IMR-90 (cell line): ENCODE measurements at regions not wholly inside any gene's neighbourhood (a gene's known extent, or its start where the extent isn't known, plus 50 kb on each side); places are given as distances from the start of the nearest gene placed in this dataset.
A peak's percentile ranks its signal among the peaks of the same experiment; 100 is the strongest.

Experiments
- ATAC-seq: fragments of 200-7000 bp; cut with Tn5 transposase; 2 replicates; pipeline ENCODE4 v1.9.1; 2020; ENCODE audit warnings: low read depth, mild to moderate bottlenecking, moderate library complexity
- BruUV-seq: library from RNA; stranded (reverse); fragments of 400-500 nt; replicated peaks from 2 replicates; lab custom pipeline; 2021; lab: Mats Ljungman, UMichigan
- CTCF ChIA-PET: fragments of 300-600 bp; formaldehyde crosslinking; extraction: SDS; loops from one replicate; lab custom pipeline; 2021; ENCODE audit warnings: antibody characterized with exemption; lab: Yijun Ruan, JAX
- POLR2A ChIA-PET: fragments of 300-600 bp; sonication (Branson Sonifier 250); formaldehyde crosslinking; loops from one replicate; lab custom pipeline; 2022; ENCODE audit warnings: antibody characterized with exemption; ENCODE audit not compliant: unreplicated experiment; lab: Charles Lee
- DNase-seq: peaks from one replicate; pipeline ENCODE4 v3.0.0; 2013
- H2AFZ ChIP-seq: replicated peaks from 2 replicates; pipeline ENCODE3; 2013; ENCODE audit warnings: low read length, mild to moderate bottlenecking; ENCODE audit not compliant: poor library complexity
- H2AK5ac ChIP-seq: 2 replicates; pipeline ENCODE4 v1.6.1; 2013; ENCODE audit warnings: low read depth, low read length, inconsistent platforms
- H2AK9ac ChIP-seq: replicated peaks from 2 replicates; pipeline ENCODE3; 2013; ENCODE audit warnings: mild to moderate bottlenecking, low read depth, low read length, moderate library complexity; ENCODE audit not compliant: poor library complexity
- H2BK120ac ChIP-seq: 2 replicates; pipeline ENCODE4 v1.6.1; 2013; ENCODE audit warnings: low read depth, low read length, inconsistent platforms
- H2BK15ac ChIP-seq: 3 replicates; pipeline ENCODE4 v1.6.1; 2013; ENCODE audit warnings: low read depth, low read length, inconsistent platforms
- H2BK20ac ChIP-seq: 2 replicates; pipeline ENCODE4 v1.6.1; 2013; ENCODE audit warnings: low read depth, mild to moderate bottlenecking, inconsistent platforms, low read length, moderate library complexity
- H2BK5ac ChIP-seq: 2 replicates; pipeline ENCODE4 v1.6.1; 2013; ENCODE audit warnings: mild to moderate bottlenecking, low read depth, low read length, inconsistent platforms; ENCODE audit not compliant: poor library complexity, severe bottlenecking
- H3K14ac ChIP-seq: replicated peaks from 2 replicates; pipeline ENCODE4 v1.6.1; 2013; ENCODE audit warnings: low read depth, low read length, inconsistent platforms
- H3K18ac ChIP-seq: 2 replicates; pipeline ENCODE4 v1.6.1; 2013; ENCODE audit warnings: low read depth, low read length, control low read depth
- H3K23ac ChIP-seq: 2 replicates; pipeline ENCODE4 v1.6.1; 2013; ENCODE audit warnings: low read depth, low read length, inconsistent platforms
- H3K27ac ChIP-seq: 2 replicates; pipeline ENCODE4 v1.5.1; 2013; ENCODE audit warnings: mild to moderate bottlenecking, control low read depth, low read length; ENCODE audit not compliant: insufficient read depth
- H3K27me3 ChIP-seq: 2 replicates; pipeline ENCODE4 v1.6.1; 2013; ENCODE audit warnings: low read length; ENCODE audit not compliant: control insufficient read depth, insufficient read depth
- H3K36me3 ChIP-seq: 2 replicates; pipeline ENCODE4 v1.6.1; 2013; ENCODE audit warnings: low read length, mixed read lengths; ENCODE audit not compliant: control insufficient read depth, insufficient read depth
- H3K4ac ChIP-seq: 2 replicates; pipeline ENCODE4 v1.6.1; 2013; ENCODE audit warnings: low read depth, low read length, inconsistent platforms
- H3K4me1 ChIP-seq: 2 replicates; pipeline ENCODE4 v1.6.1; 2013; ENCODE audit warnings: low read length, mixed read lengths; ENCODE audit not compliant: control insufficient read depth, insufficient read depth
- H3K4me2 ChIP-seq: 2 replicates; pipeline ENCODE4 v1.6.1; 2013; ENCODE audit warnings: low read depth, mild to moderate bottlenecking, control low read depth, low read length, moderate library complexity
- H3K4me3 ChIP-seq: 2 replicates; pipeline ENCODE4 v1.5.1; 2013; ENCODE audit warnings: low read depth, mild to moderate bottlenecking, control low read depth, low read length, moderate library complexity; ENCODE audit not compliant: insufficient read depth
- H3K56ac ChIP-seq: 2 replicates; pipeline ENCODE4 v1.6.1; 2013; ENCODE audit warnings: low read length, inconsistent platforms; ENCODE audit not compliant: insufficient read depth; ENCODE audit errors: extremely low read depth
- H3K79me1 ChIP-seq, 2 experiments: 2 replicates each; pipeline ENCODE4 v1.6.1; 2013; ENCODE audit warnings: low read length in 2 of 2, inconsistent platforms in 1 of 2, low read depth in 1 of 2
- H3K9ac ChIP-seq: 2 replicates; pipeline ENCODE4 v1.6.1; 2013; ENCODE audit warnings: low read depth, low read length, control low read depth
- H3K9me1 ChIP-seq: 2 replicates; pipeline ENCODE4 v1.6.1; 2013; ENCODE audit warnings: low read length, inconsistent platforms; ENCODE audit not compliant: insufficient read depth
- H3K9me3 ChIP-seq: 2 replicates; pipeline ENCODE4 v1.6.1; 2013; ENCODE audit warnings: low read length; ENCODE audit not compliant: control insufficient read depth, insufficient read depth
- H4K20me1 ChIP-seq: 2 replicates; pipeline ENCODE4 v1.6.1; 2013; ENCODE audit warnings: low read length, inconsistent platforms; ENCODE audit not compliant: insufficient read depth
- H4K5ac ChIP-seq: 2 replicates; pipeline ENCODE4 v1.6.1; 2013; ENCODE audit warnings: mild to moderate bottlenecking, low read depth, low read length, control low read depth
- H4K8ac ChIP-seq, 2 experiments: 2 replicates each; pipeline ENCODE4 v1.6.1; 2013; ENCODE audit warnings: low read depth in 2 of 2, low read length in 2 of 2, control low read depth in 1 of 2, inconsistent platforms in 1 of 2
- H4K91ac ChIP-seq: 2 replicates; pipeline ENCODE4 v1.6.1; 2013; ENCODE audit warnings: low read depth, low read length, inconsistent platforms; ENCODE audit not compliant: insufficient read depth
- BHLHE40 ChIP-seq: fragments of 150-350 bp; IDR thresholded peaks from 2 replicates; pipeline ENCODE4 v1.6.1; 2016; ENCODE audit warnings: mild to moderate bottlenecking, low read depth, low read length
- CHD1 ChIP-seq: IDR thresholded peaks from 2 replicates; pipeline ENCODE4 v1.6.1; 2012; ENCODE audit warnings: low read depth, low read length, improper control_type of control experiment
- MXI1 ChIP-seq: IDR thresholded peaks from 2 replicates; pipeline ENCODE4 v1.6.1; 2012; ENCODE audit warnings: low read depth, mild to moderate bottlenecking, low read length, moderate library complexity, borderline replicate concordance
- NFE2L2 ChIP-seq: fragments of 150-350 bp; IDR thresholded peaks from 2 replicates; pipeline ENCODE4 v1.6.1; 2016; ENCODE audit warnings: low read depth, mild to moderate bottlenecking, low read length
- POLR2A ChIP-seq: IDR thresholded peaks from 2 replicates; pipeline ENCODE4 v1.6.1; 2012; ENCODE audit warnings: mild to moderate bottlenecking, low read depth, low read length
- RAD21 ChIP-seq: IDR thresholded peaks from 2 replicates; pipeline ENCODE4 v1.6.1; 2012; ENCODE audit warnings: low read length, improper control_type of control experiment
- SMC3 ChIP-seq: fragments of 150-350 bp; IDR thresholded peaks from 2 replicates; pipeline ENCODE4 v1.6.1; 2016; ENCODE audit warnings: low read depth, mild to moderate bottlenecking, antibody characterized with exemption, low read length, moderate library complexity
- WGBS, 2 experiments: methylation state at CpG; one replicate each; pipeline versions ENCODE4 v1.1.5 to v1.1.7; 2013; ENCODE audit warnings: missing lambda C conversion rate in 2 of 2; ENCODE audit not compliant: insufficient read length in 1 of 2; ENCODE audit errors: extremely low coverage in 2 of 2; 5-methylcytosine and 5-hydroxymethylcytosine counted together
- dilution Hi-C: fragments of 300-500 bp; cut with HindIII; formaldehyde crosslinking; loops from one replicate; pipeline ENCODE4 v1.14.3; 2018; ENCODE audit warnings: low sequenced_read_pairs; ENCODE audit not compliant: unreplicated experiment
- in situ Hi-C: fragments of 300-500 bp; cut with MboI; formaldehyde crosslinking; loops from 3 replicates; pipeline ENCODE4 v1.14.3; 2019; ENCODE audit warnings: low sequenced_read_pairs, inconsistent platforms, mixed read lengths
- intact Hi-C: fragments of 100-400 bp; cut with micrococcal nuclease; formaldehyde crosslinking; loops from 2 replicates; pipeline ENCODE4 v1.10.0; 2022
- TF ChIP-seq, protein P1 (sequence below): conservative IDR thresholded peaks from 2 replicates; pipeline ENCODE4 v1.5.1; 2012; ENCODE audit warnings: mild to moderate bottlenecking, low read depth, low read length, improper control_type of control experiment

DNA sequence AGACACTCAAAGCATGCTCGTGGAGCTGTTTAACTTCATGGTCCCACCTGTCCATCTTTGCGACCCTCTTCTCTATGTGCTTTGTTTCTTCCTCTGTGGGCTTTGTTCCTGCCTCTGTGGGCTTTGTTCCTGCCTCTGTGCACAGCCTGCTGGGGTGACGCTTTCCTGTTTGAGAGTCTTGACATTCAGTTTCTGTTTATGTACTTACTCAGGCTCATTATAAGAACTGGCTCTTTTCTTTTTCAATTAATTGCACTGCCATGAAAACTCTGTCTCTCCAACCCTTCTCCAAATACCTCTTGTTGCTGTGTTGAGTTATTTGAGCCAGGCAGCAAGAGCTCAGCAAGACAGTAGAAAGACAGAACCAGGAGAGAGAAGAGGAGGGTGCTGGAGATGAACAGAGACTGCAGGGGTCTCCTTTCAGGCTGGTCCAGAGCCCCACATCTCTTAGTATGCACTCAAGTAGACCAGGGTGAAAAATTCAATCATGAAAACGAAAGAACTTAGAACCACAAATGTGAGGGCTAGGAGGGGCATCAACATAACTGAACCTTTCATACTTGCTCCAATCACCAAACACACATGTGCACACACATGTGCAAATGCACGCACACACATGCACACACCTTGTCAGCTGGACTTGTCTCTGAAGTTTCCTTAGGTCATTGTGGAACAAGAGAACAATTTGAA lies 88.3 kb upstream of the SGIP1 start (continued):
- no peak for TF ChIP-seq BHLHE40
- TF ChIP-seq CHD1: no peak

- peak overlapping the region; percentile 34; the same call in 1 of the 2 replicates for H4K91ac ChIP-seq
- H3K18ac ChIP-seq: peak overlapping the region; percentile 64
- H3K9me1 ChIP-seq: peaks cover 6% of the 10 kb centered on the region; the same call in 1 of the 2 replicates
- H3K27me3 ChIP-seq: no peaks in the 10 kb centered on the region
- H3K4me2 ChIP-seq: no peak overlapping the region
- intact Hi-C loops (loop anchor here (1.0 to 10.0 kb wide), 8 partner anchors 58 to 1014 kb away; no protein-coding TSS in a partner anchor), dilution Hi-C loops (loop anchor here (10.0 kb wide), 1 partner anchor 192 kb away; no protein-coding TSS in a partner anchor), in situ Hi-C loops (loop anchor here (10.0 kb wide), 2 partner anchors 492 to 1022 kb away; partner anchors contain the start of genes LEPR and LEPROT)
- H4K5ac ChIP-seq: peak overlapping the region; percentile 83
- H3K27ac ChIP-seq: no peak overlapping the region
- H2BK15ac ChIP-seq: peak overlapping the region; percentile 89; the same call in 2 of the 3 replicates
- H3K4me3 ChIP-seq: no peak overlapping the region
- H3K9ac ChIP-seq: no peak overlapping the region; the same call in 1 of the 2 replicates
- TF ChIP-seq POLR2A (peak; percentile 59), MXI1 (no peak), RAD21 (peak; percentile 98), SMC3 (peak; percentile 100), NFE2L2 (no peak), CHD1 (no peak; the same call in 1 of the 2 replicates)
- TF ChIP-seq, protein P1, sequence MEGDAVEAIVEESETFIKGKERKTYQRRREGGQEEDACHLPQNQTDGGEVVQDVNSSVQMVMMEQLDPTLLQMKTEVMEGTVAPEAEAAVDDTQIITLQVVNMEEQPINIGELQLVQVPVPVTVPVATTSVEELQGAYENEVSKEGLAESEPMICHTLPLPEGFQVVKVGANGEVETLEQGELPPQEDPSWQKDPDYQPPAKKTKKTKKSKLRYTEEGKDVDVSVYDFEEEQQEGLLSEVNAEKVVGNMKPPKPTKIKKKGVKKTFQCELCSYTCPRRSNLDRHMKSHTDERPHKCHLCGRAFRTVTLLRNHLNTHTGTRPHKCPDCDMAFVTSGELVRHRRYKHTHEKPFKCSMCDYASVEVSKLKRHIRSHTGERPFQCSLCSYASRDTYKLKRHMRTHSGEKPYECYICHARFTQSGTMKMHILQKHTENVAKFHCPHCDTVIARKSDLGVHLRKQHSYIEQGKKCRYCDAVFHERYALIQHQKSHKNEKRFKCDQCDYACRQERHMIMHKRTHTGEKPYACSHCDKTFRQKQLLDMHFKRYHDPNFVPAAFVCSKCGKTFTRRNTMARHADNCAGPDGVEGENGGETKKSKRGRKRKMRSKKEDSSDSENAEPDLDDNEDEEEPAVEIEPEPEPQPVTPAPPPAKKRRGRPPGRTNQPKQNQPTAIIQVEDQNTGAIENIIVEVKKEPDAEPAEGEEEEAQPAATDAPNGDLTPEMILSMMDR: peak; percentile 98
- no peak overlapping the region for H2AK9ac ChIP-seq
- 0 out of 2 replicates have a peak overlapping the region, but pooled peaks have one; percentile 35 for H3K56ac ChIP-seq
- WGBS, 2 experiments: 0% methylated on average over 1 of the region's 8 CpGs; no CpG with 5 or more reads in 1 of the 2 experiments
- peaks cover 7% of the 10 kb centered on the region for H3K4me1 ChIP-seq
- peak overlapping the region; percentile 84; the same call in 1 of the 2 replicates for H3K4ac ChIP-seq
- peak overlapping the region; percentile 91 for H2BK20ac ChIP-seq
- H3K79me1 ChIP-seq: no peaks in the 10 kb centered on the region
- no TSS peak for BruUV-seq
- ChIA-PET CTCF (interaction anchor here (0.6 to 4.1 kb wide), 36 partner anchors 9 to 490 kb away, joined by 3 to 42 read pairs (median 4); partner anchors contain the start of gene SGIP1), POLR2A (no interaction called here)
- H2AFZ ChIP-seq: peak overlapping the region; percentile 57
- H4K20me1 ChIP-seq: no peaks in the 10 kb centered on the region
- peak overlapping the region; percentile 89 for H2BK120ac ChIP-seq
- no peaks in the 10 kb centered on the region for H3K9me3 ChIP-seq
- H2AK5ac ChIP-seq: 0 out of 2 replicates have a peak overlapping the region, but pooled peaks have one; percentile 35
- ATAC-seq: peak; percentile 73
- H2BK5ac ChIP-seq: peak overlapping the region; percentile 72
- H4K8ac ChIP-seq: peak overlapping the region; percentile 19 to 82; a peak in 3 of 4 replicates
- 0 out of 2 replicates have a peak overlapping the region, but pooled peaks have one; percentile 35 for H3K23ac ChIP-seq
- no peaks in the 10 kb centered on the region for H3K36me3 ChIP-seq
- DNase-seq: peak; percentile 76
- peak overlapping the region; percentile 64; the same call in 1 of the 2 replicates for H3K14ac ChIP-seq
Observed at GRCh38 chr1:66446261-66447001, 87.5 kb upstream of the SGIP1 start.
